ENCODE measurements at regions not wholly inside any gene's neighbourhood (a gene's known extent, or its start where the extent isn't known, plus 50 kb on each side); places are given as distances from the start of the nearest gene placed in this dataset.

DNA sequence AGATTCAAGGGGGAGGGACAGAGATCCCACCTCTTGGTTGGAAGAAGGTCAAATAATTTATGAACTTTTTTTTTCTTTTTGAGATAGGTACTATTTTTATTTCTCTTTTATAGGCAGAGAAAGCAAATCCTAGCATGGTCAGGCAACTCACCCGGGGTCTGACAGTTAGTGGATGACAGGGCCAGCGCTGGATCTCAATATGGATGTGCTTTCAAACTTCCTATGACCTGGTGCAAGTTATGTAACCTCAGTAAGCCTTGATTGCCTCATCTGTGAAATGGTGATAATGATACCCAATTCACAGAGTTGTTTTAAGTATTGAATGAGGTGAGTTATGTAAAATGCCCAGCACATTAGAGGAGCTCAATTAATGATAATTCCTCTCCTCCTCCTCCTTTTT lies 86.8 kb upstream of the MEF2A start:
- Histone ChIP-seq H3K27me3 (ENCODE audit: insufficient read depth, poor library complexity, severe bottlenecking) (no peaks in the 10 kb centered on the region), H3K27ac (replicated peaks) (no peak overlapping the region), H3K4me3 (replicated peaks; ENCODE audit: insufficient read depth, low read length) (no peak overlapping the region)
- DNase-seq (ENCODE audit: low read depth in 1 of 2, low spot score in 1 of 2) = no peak
- TF ChIP-seq, protein P1, sequence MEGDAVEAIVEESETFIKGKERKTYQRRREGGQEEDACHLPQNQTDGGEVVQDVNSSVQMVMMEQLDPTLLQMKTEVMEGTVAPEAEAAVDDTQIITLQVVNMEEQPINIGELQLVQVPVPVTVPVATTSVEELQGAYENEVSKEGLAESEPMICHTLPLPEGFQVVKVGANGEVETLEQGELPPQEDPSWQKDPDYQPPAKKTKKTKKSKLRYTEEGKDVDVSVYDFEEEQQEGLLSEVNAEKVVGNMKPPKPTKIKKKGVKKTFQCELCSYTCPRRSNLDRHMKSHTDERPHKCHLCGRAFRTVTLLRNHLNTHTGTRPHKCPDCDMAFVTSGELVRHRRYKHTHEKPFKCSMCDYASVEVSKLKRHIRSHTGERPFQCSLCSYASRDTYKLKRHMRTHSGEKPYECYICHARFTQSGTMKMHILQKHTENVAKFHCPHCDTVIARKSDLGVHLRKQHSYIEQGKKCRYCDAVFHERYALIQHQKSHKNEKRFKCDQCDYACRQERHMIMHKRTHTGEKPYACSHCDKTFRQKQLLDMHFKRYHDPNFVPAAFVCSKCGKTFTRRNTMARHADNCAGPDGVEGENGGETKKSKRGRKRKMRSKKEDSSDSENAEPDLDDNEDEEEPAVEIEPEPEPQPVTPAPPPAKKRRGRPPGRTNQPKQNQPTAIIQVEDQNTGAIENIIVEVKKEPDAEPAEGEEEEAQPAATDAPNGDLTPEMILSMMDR (IDR thresholded peaks at IDR 0.05; ENCODE audit: insufficient read depth, low read length) = no peak
- TF ChIP-seq SPI1 (IDR thresholded peaks at IDR 0.05; ENCODE audit: borderline replicate concordance, low read depth) = no peak

DNA sequence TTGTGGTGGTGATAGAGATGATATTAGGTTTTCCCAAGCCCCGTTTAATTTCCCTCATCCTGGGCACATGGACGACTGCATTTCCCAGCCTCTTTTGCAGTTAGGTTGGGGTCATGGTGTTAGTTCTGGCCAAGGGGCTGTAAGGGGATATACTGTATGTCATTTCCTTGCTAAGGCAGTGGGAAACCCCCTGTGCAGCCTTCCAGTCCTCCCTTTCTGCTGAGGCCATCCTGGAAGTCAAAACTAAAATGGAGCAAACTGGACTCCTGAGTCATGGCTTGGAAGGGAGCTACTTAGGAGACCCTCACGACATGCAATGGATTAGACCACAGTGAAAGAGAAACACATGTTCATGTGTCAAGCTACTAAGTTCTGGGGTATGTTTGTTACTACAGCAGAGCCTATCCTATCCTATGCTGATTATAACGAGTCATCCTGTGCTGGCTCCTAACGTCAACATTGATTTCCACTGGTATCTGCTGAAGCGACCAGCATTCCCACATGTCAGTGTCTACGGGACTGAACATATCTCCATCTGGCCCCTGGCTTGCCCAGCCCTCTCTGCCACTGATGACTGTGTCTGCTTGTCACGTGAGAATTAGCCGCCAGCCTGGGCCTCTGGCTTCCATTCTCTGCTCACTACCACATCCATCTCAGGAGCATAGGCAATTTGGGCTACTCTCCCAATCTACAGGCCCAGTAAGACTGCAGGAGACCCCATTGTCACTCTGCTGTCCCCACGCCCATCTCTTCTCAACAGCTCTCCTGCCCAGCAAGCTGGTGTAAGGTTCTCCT lies 85.6 kb upstream of the MEF2A start:
- H3K27me3 ChIP-seq (ENCODE audit: insufficient read depth, poor library complexity, severe bottlenecking) = no peaks in the 10 kb centered on the region
- no peak overlapping the region for H3K27ac ChIP-seq (replicated peaks)
- no peak for TF ChIP-seq SPI1 (IDR thresholded peaks at IDR 0.05; ENCODE audit: borderline replicate concordance, low read depth)
- no peak for TF ChIP-seq GABPA (IDR thresholded peaks at IDR 0.05; ENCODE audit: low read depth)
- no peak for TF ChIP-seq POLR2AphosphoS5 (IDR thresholded peaks at IDR 0.05; ENCODE audit: low read depth)
- TF ChIP-seq, protein P1 (IDR thresholded peaks at IDR 0.05; ENCODE audit: insufficient read depth, low read length) = no peak
- TF ChIP-seq, protein P2, sequence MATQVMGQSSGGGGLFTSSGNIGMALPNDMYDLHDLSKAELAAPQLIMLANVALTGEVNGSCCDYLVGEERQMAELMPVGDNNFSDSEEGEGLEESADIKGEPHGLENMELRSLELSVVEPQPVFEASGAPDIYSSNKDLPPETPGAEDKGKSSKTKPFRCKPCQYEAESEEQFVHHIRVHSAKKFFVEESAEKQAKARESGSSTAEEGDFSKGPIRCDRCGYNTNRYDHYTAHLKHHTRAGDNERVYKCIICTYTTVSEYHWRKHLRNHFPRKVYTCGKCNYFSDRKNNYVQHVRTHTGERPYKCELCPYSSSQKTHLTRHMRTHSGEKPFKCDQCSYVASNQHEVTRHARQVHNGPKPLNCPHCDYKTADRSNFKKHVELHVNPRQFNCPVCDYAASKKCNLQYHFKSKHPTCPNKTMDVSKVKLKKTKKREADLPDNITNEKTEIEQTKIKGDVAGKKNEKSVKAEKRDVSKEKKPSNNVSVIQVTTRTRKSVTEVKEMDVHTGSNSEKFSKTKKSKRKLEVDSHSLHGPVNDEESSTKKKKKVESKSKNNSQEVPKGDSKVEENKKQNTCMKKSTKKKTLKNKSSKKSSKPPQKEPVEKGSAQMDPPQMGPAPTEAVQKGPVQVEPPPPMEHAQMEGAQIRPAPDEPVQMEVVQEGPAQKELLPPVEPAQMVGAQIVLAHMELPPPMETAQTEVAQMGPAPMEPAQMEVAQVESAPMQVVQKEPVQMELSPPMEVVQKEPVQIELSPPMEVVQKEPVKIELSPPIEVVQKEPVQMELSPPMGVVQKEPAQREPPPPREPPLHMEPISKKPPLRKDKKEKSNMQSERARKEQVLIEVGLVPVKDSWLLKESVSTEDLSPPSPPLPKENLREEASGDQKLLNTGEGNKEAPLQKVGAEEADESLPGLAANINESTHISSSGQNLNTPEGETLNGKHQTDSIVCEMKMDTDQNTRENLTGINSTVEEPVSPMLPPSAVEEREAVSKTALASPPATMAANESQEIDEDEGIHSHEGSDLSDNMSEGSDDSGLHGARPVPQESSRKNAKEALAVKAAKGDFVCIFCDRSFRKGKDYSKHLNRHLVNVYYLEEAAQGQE (IDR thresholded peaks at IDR 0.05; ENCODE audit: insufficient replicate concordance, low read depth) = no peak
- H3K4me3 ChIP-seq (replicated peaks; ENCODE audit: insufficient read depth, low read length) = no peak overlapping the region
- DNase-seq (ENCODE audit: low read depth in 1 of 2, low spot score in 1 of 2) = no peak

DNA sequence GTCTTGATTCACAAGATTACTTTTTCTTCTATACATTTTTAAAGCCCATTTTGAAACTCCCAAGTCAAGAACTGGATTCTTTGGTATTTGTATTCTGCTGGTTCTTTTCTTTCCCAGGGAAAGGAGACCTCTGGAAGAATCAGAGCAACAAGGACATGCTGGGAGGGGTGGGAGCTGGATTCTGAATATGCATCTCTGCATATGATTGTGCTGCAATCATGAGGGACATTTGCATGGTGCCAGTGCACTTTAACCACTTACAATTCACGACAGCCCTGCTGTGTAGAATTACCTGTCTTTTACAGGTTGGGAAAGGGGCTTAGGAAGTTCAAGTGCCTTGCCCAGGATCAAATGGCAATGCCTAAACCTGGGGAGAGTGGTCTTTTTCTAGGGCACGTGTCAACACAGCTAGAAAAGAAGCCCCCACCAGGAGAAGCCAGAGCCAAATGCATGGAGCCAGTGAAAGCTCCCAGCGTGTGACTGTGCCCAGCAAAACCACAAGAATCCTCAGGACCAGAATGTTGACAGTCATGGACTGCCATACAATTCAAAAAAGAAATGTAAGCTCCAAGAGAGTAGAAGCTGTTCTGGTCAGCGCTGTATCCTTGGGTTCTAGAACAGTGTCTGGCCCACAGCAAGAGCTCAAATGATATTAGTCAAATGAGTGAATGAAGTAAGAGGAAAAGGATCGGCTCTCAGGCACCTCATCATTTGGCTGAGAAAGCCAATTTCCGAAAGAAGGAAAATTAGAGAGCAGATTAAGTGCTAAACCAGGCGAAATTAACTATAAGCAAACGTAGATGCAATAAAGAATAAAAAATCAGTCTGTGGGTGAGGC lies 84.5 kb upstream of the MEF2A start:
- TF ChIP-seq POLR2AphosphoS5 (IDR thresholded peaks at IDR 0.05; ENCODE audit: low read depth) = no peak
- TF ChIP-seq, protein P2 (IDR thresholded peaks at IDR 0.05; ENCODE audit: insufficient replicate concordance, low read depth) = no peak
- TF ChIP-seq GABPA (IDR thresholded peaks at IDR 0.05; ENCODE audit: low read depth) = no peak
- TF ChIP-seq, protein P1 (IDR thresholded peaks at IDR 0.05; ENCODE audit: insufficient read depth, low read length) = no peak
- no peak for TF ChIP-seq SPI1 (IDR thresholded peaks at IDR 0.05; ENCODE audit: borderline replicate concordance, low read depth)
- H3K4me3 ChIP-seq (replicated peaks; ENCODE audit: insufficient read depth, low read length) = no peak overlapping the region
- no peaks in the 10 kb centered on the region for H3K27me3 ChIP-seq (ENCODE audit: insufficient read depth, poor library complexity, severe bottlenecking)
- DNase-seq (ENCODE audit: low read depth in 1 of 2, low spot score in 1 of 2) = no peak
- no peak overlapping the region for H3K27ac ChIP-seq (replicated peaks)

Data from HL-60 (cell line).